GM13976 (cell line): ENCODE measurements at regions not wholly inside any gene's neighbourhood (a gene's known extent, or its start where the extent isn't known, plus 50 kb on each side); places are given as distances from the start of the nearest gene placed in this dataset.

Experiments used
- DNase-seq: peaks from one replicate; pipeline ENCODE4 v3.0.0; 2012; ENCODE audit warnings: low spot score
- CTCF ChIP-seq: IDR thresholded peaks from 2 replicates; pipeline ENCODE4 v1.5.1; 2012; ENCODE audit warnings: borderline replicate concordance, mild to moderate bottlenecking; ENCODE audit not compliant: insufficient read depth; ENCODE audit errors: extremely low read depth, missing control alignments, control extremely low read depth
- in situ Hi-C: fragments of 300-500 bp; cut with MboI; formaldehyde crosslinking; loops from one replicate; pipeline ENCODE4 v1.12.0; 2022; ENCODE audit warnings: low sequenced_read_pairs, mixed read lengths, inconsistent platforms; ENCODE audit not compliant: unreplicated experiment

GRCh38 chr2:226181909-226182308 is 617.7 kb downstream of the IRS1 start:
- no peak for TF ChIP-seq CTCF
- no peak for DNase-seq
- in situ Hi-C loops: no loop called here

- no peak for TF ChIP-seq CTCF
- in situ Hi-C loops: no loop called here
- no peak for DNase-seq
Observed at GRCh38 chr2:226180281-226180884, 619.2 kb downstream of the IRS1 start.

- TF ChIP-seq CTCF: no peak
- in situ Hi-C loops: no loop called here
- DNase-seq: no peak
Observed at GRCh38 chr2:226179010-226179409, 620.6 kb downstream of the IRS1 start.

- in situ Hi-C loops: no loop called here
- TF ChIP-seq CTCF: no peak
- no peak for DNase-seq
Observed at GRCh38 chr2:226176283-226176984, 623.2 kb downstream of the IRS1 start.

GRCh38 chr2:226174390-226174789 is 625.2 kb downstream of the IRS1 start:
- TF ChIP-seq CTCF: no peak
- in situ Hi-C loops: no loop called here
- no peak for DNase-seq

- no peak for DNase-seq
- TF ChIP-seq CTCF: no peak
- in situ Hi-C loops: no loop called here
Observed at GRCh38 chr2:226172939-226173338, 626.7 kb downstream of the IRS1 start.
